HEK293 (cell line): ENCODE measurements at regions not wholly inside any gene's neighbourhood (a gene's known extent, or its start where the extent isn't known, plus 50 kb on each side); places are given as distances from the start of the nearest gene placed in this dataset.
"Not testable (repeated sequence)": the region's sequence is repeated elsewhere in the genome, so short reads cannot be mapped to it uniquely, and the experiment has no call there.

Source experiments
- CTCF ChIA-PET: fragments of 350-600 bp; formaldehyde crosslinking; extraction: SDS; loops from one replicate; lab custom pipeline; 2021; ENCODE audit warnings: antibody characterized with exemption; lab: Yijun Ruan, JAX
- POLR2A ChIA-PET: fragments of 300-600 bp; formaldehyde crosslinking; extraction: SDS; loops from one replicate; lab custom pipeline; 2020; ENCODE audit warnings: antibody characterized with exemption, inconsistent platforms; lab: Yijun Ruan, JAX
- H3K27ac ChIP-seq: fragments of 200-500 bp; sonication (Bioruptor generic); 2 replicates; pipeline ENCODE4 v1.5.1; 2014; ENCODE audit warnings: low read depth, low read length, control low read depth, inconsistent platforms; ENCODE audit errors: extremely low read depth
- H3K36me3 ChIP-seq, 2 experiments: fragments of 200-500 bp in 1 of 2; sonication (Bioruptor generic) in 1 of 2; 1 replicate in 1 of 2; 2 replicates in 1 of 2; pipeline ENCODE4 v1.5.1; 2014 to 2017; ENCODE audit warnings: inconsistent platforms in 2 of 2, low read length in 2 of 2; ENCODE audit not compliant: control insufficient read depth in 2 of 2, insufficient read depth in 1 of 2
- H3K4me1 ChIP-seq: fragments of 200-500 bp; sonication (Bioruptor generic); 2 replicates; pipeline ENCODE4 v1.5.1; 2014; ENCODE audit warnings: mild to moderate bottlenecking, low read length, inconsistent platforms; ENCODE audit not compliant: control insufficient read depth, insufficient read depth
- H3K4me3 ChIP-seq: 2 replicates; pipeline ENCODE4 v1.5.1; 2011; ENCODE audit warnings: low read depth, mild to moderate bottlenecking, control low read depth, low read length, moderate library complexity
- H3K9me3 ChIP-seq: fragments of 200-500 bp; sonication (Bioruptor generic); 2 replicates; pipeline ENCODE4 v1.5.1; 2014; ENCODE audit warnings: low read depth, low read length, inconsistent platforms; ENCODE audit not compliant: control insufficient read depth, insufficient read depth
- MZF1 ChIP-seq: fragments of 450-650 bp; formaldehyde crosslinking; IDR thresholded peaks from 2 replicates; pipeline ENCODE4 v1.5.1; 2017; ENCODE audit warnings: missing biosample characterization, missing genetic modification characterization, borderline replicate concordance
- PATZ1 ChIP-seq: fragments of 450-650 bp; formaldehyde crosslinking; IDR thresholded peaks from 2 replicates; pipeline ENCODE4 v1.5.1; 2016; ENCODE audit warnings: missing biosample characterization, missing genetic modification characterization
- SP3 ChIP-seq: fragments of 450-650 bp; formaldehyde crosslinking; IDR thresholded peaks from 2 replicates; pipeline ENCODE4 v1.5.1; 2016; ENCODE audit warnings: missing biosample characterization, missing genetic modification characterization
- TRIM28 ChIP-seq: IDR thresholded peaks from 2 replicates; pipeline ENCODE4 v1.6.1; 2011; ENCODE audit warnings: low read length, control low read depth, borderline replicate concordance
- ZBTB17 ChIP-seq: fragments of 450-650 bp; formaldehyde crosslinking; IDR thresholded peaks from 2 replicates; pipeline ENCODE4 v1.5.1; 2016; ENCODE audit warnings: missing biosample characterization, missing genetic modification characterization
- ZBTB44 ChIP-seq: fragments of 450-650 bp; IDR thresholded peaks from 2 replicates; pipeline ENCODE4 v1.5.1; 2018; ENCODE audit warnings: missing biosample characterization, mild to moderate bottlenecking, missing genetic modification characterization
- ZBTB8A ChIP-seq: fragments of 450-650 bp; formaldehyde crosslinking; IDR thresholded peaks from 2 replicates; pipeline ENCODE4 v1.5.1; 2016; ENCODE audit warnings: missing biosample characterization, missing genetic modification characterization
- ZNF146 ChIP-seq: fragments of 450-650 bp; formaldehyde crosslinking; IDR thresholded peaks from 2 replicates; pipeline ENCODE4 v1.5.1; 2016; ENCODE audit warnings: missing biosample characterization, missing genetic modification characterization
- ZNF174 ChIP-seq: fragments of 450-650 bp; formaldehyde crosslinking; IDR thresholded peaks from 2 replicates; pipeline ENCODE4 v1.5.0; 2017; ENCODE audit warnings: missing biosample characterization, mild to moderate bottlenecking, missing genetic modification characterization
- ZNF335 ChIP-seq: fragments of 450-650 bp; formaldehyde crosslinking; conservative IDR thresholded peaks from 2 replicates; pipeline ENCODE4 v1.5.1; 2016; ENCODE audit warnings: missing biosample characterization, missing genetic modification characterization
- ZNF416 ChIP-seq: fragments of 450-650 bp; formaldehyde crosslinking; IDR thresholded peaks from 2 replicates; pipeline ENCODE4 v1.5.1; 2016; ENCODE audit warnings: missing biosample characterization, missing genetic modification characterization
- ZNF530 ChIP-seq: fragments of 450-650 bp; formaldehyde crosslinking; IDR thresholded peaks from 2 replicates; pipeline ENCODE4 v1.5.1; 2016; ENCODE audit warnings: low read depth, missing biosample characterization, missing genetic modification characterization
- ZNF623 ChIP-seq: fragments of 450-650 bp; formaldehyde crosslinking; IDR thresholded peaks from 2 replicates; pipeline ENCODE4 v1.5.1; 2016; ENCODE audit warnings: missing biosample characterization, missing genetic modification characterization
- ZNF654 ChIP-seq: fragments of 450-650 bp; formaldehyde crosslinking; IDR thresholded peaks from 2 replicates; pipeline ENCODE4 v1.5.1; 2016; ENCODE audit warnings: low read depth, missing biosample characterization, missing genetic modification characterization
- ZNF747 ChIP-seq: fragments of 450-650 bp; formaldehyde crosslinking; IDR thresholded peaks from 2 replicates; pipeline ENCODE4 v1.5.1; 2016; ENCODE audit warnings: missing biosample characterization, missing genetic modification characterization
- ZNF843 ChIP-seq: fragments of 450-650 bp; formaldehyde crosslinking; IDR thresholded peaks from 2 replicates; pipeline ENCODE4 v1.5.1; 2016; ENCODE audit warnings: missing biosample characterization, missing genetic modification characterization
- ZSCAN16 ChIP-seq: fragments of 450-650 bp; formaldehyde crosslinking; IDR thresholded peaks from 2 replicates; pipeline ENCODE4 v1.5.1; 2016; ENCODE audit warnings: missing biosample characterization, missing genetic modification characterization
- TF ChIP-seq, protein P1 (sequence below): fragments of 450-650 bp; formaldehyde crosslinking; IDR thresholded peaks from 2 replicates; pipeline ENCODE4 v1.5.1; 2016; ENCODE audit warnings: missing biosample characterization, missing genetic modification characterization
- TF ChIP-seq, protein P2 (sequence below): fragments of 450-650 bp; formaldehyde crosslinking; IDR thresholded peaks from 2 replicates; pipeline ENCODE4 v1.5.1; 2016; ENCODE audit warnings: missing biosample characterization, missing genetic modification characterization

GRCh38 chr16:25366078-25366477, 108.4 kb upstream of the ZKSCAN2 start:
- no peaks in the 10 kb centered on the region for H3K4me1 ChIP-seq
- CTCF ChIA-PET: interaction anchor here (0.6 to 0.7 kb wide), 2 partner anchors 22 to 437 kb away, joined by 3 to 5 read pairs; no protein-coding TSS in a partner anchor
- TF ChIP-seq ZNF146 (tag by site-specific recombination) (no peak), ZBTB17 (tag by site-specific recombination) (no peak), MZF1 (tag by site-specific recombination) (no peak), SP3 (tag by site-specific recombination) (no peak), ZNF843 (tag by site-specific recombination) (no peak), ZNF335 (no peak), ZNF416 (tag by site-specific recombination) (no peak), ZNF654 (no peak), ZSCAN16 (no peak), ZNF623 (tag by site-specific recombination) (no peak), ZNF530 (tag by site-specific recombination) (no peak), TRIM28 (no peak), ZBTB44 (tag by site-specific recombination) (no peak), ZNF747 (tag by site-specific recombination) (no peak), ZNF174 (no peak), PATZ1 (tag by site-specific recombination) (no peak), ZBTB8A (tag by site-specific recombination) (no peak)
- TF ChIP-seq, protein P1, sequence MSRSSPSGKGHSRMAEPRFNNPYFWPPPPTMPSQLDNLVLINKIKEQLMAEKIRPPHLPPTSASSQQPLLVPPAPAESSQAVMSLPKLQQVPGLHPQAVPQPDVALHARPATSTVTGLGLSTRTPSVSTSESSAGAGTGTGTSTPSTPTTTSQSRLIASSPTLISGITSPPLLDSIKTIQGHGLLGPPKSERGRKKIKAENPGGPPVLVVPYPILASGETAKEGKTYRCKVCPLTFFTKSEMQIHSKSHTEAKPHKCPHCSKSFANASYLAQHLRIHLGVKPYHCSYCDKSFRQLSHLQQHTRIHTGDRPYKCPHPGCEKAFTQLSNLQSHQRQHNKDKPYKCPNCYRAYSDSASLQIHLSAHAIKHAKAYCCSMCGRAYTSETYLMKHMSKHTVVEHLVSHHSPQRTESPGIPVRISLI: no peak
- TF ChIP-seq, protein P2, sequence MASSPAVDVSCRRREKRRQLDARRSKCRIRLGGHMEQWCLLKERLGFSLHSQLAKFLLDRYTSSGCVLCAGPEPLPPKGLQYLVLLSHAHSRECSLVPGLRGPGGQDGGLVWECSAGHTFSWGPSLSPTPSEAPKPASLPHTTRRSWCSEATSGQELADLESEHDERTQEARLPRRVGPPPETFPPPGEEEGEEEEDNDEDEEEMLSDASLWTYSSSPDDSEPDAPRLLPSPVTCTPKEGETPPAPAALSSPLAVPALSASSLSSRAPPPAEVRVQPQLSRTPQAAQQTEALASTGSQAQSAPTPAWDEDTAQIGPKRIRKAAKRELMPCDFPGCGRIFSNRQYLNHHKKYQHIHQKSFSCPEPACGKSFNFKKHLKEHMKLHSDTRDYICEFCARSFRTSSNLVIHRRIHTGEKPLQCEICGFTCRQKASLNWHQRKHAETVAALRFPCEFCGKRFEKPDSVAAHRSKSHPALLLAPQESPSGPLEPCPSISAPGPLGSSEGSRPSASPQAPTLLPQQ: no peak
- no peak overlapping the region for H3K4me3 ChIP-seq
- H3K36me3 ChIP-seq: no peaks in the 10 kb centered on the region
- H3K27ac ChIP-seq: no peak overlapping the region
- no peaks in the 10 kb centered on the region for H3K9me3 ChIP-seq
- POLR2A ChIA-PET: no interaction called here

DNA sequence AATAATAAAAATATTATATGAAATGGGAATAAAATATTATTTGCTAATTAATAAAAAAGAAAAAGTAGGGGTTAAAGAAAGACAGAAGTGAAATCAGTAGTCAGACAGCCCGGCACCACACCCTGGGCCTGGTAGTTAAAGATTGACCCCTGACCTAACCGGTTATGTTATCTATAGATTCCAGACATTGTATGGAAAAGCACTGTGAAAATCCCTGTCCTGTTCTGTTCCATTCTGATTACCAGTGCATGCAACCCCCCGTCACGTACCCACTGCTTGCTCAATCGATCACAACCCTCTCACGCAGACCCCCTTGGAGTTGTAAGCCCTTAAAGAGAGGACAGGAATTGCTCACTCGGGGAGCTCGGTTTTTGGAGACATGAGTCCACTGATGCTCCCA, 101.9 kb upstream of the ZKSCAN2 start:
- CTCF ChIA-PET, H3K4me1 ChIP-seq, H3K36me3 ChIP-seq, H3K27ac ChIP-seq, POLR2A ChIA-PET, H3K4me3 ChIP-seq, H3K9me3 ChIP-seq: not testable (repeated sequence)
